Cardiac fibroblast (primary cell): ENCODE measurements at regions not wholly inside any gene's neighbourhood (a gene's known extent, or its start where the extent isn't known, plus 50 kb on each side); places are given as distances from the start of the nearest gene placed in this dataset.

Source experiments
- DNase-seq, 2 donors: peaks; one replicate each; pipeline versions ENCODE4 v3.0.0 to v3.0.0-alpha.2; 2010; ENCODE audit warnings: low read depth in 2 of 2
- H3K4me3 ChIP-seq, 2 donors: replicated peaks in 1 of 2; 1 replicate in 1 of 2; 2 replicates in 1 of 2; pipeline ENCODE4 v1.5.1; 2011; ENCODE audit warnings: low read depth in 2 of 2, low read length in 2 of 2, mild to moderate bottlenecking in 2 of 2, moderate library complexity in 1 of 2
- CTCF ChIP-seq: IDR thresholded peaks from one replicate; pipeline ENCODE4 v1.5.1; 2011; ENCODE audit warnings: low read depth, mild to moderate bottlenecking, low read length, inconsistent platforms

- H3K4me3 ChIP-seq = no peak overlapping the region
- no peak for TF ChIP-seq CTCF
- DNase-seq = no peak
Observed at GRCh38 chr1:163512349-163512989, 190.7 kb downstream of the NUF2 start.

GRCh38 chr1:163523375-163524029, 201.7 kb downstream of the NUF2 start:
- no peak overlapping the region for H3K4me3 ChIP-seq
- no peak for DNase-seq
- TF ChIP-seq CTCF = no peak

GRCh38 chr1:163528710-163529348, 207.1 kb downstream of the NUF2 start:
- peak; percentile 46 to 56 for DNase-seq

GRCh38 chr1:163531345-163531744, 209.6 kb downstream of the NUF2 start:
- no peak for DNase-seq
- H3K4me3 ChIP-seq = no peak overlapping the region
- TF ChIP-seq CTCF = no peak

More at GRCh38 chr1:163528710-163529348, 207.1 kb downstream of the NUF2 start:
- H3K4me3 ChIP-seq = no peak overlapping the region
- TF ChIP-seq CTCF = peak; percentile 60

- no peak for TF ChIP-seq CTCF
- DNase-seq = no peak
- no peak overlapping the region for H3K4me3 ChIP-seq
Observed at GRCh38 chr1:163535401-163535800, 213.6 kb downstream of the NUF2 start.

- H3K4me3 ChIP-seq = no peak overlapping the region
- peak; percentile 37 to 69 for DNase-seq
- peak; percentile 34 for TF ChIP-seq CTCF
Observed at GRCh38 chr1:163535807-163536206, 214.1 kb downstream of the NUF2 start.
